GM21381 (cell line): ENCODE measurements at regions not wholly inside any gene's neighbourhood (a gene's known extent, or its start where the extent isn't known, plus 50 kb on each side); places are given as distances from the start of the nearest gene placed in this dataset.

Experiments used
- ATAC-seq: cut with Tn5 transposase; IDR thresholded peaks from one replicate; pipeline ENCODE4 v1.9.1; 2021; ENCODE audit warnings: mild to moderate bottlenecking, moderate library complexity; ENCODE audit not compliant: unreplicated experiment

- ATAC-seq = no peak
Measured at GRCh38 chr14:58780185-58780584, 142.4 kb downstream of the DACT1 start.

- no peak for ATAC-seq
Measured at GRCh38 chr14:58780605-58781004, 142.8 kb downstream of the DACT1 start.

GRCh38 chr14:58782011-58782410, 144.2 kb downstream of the DACT1 start:
- ATAC-seq = no peak

GRCh38 chr14:58783792-58784511, 146.2 kb downstream of the DACT1 start:
- ATAC-seq = no peak

- no peak for ATAC-seq
Measured at GRCh38 chr14:58784931-58785330, 147.2 kb downstream of the DACT1 start.

- ATAC-seq = no peak
Measured at GRCh38 chr14:58785701-58786100, 147.9 kb downstream of the DACT1 start.

- ATAC-seq = no peak
Measured at GRCh38 chr14:58787592-58787991, 149.8 kb downstream of the DACT1 start.

- no peak for ATAC-seq
Measured at GRCh38 chr14:58788655-58789503, 151.1 kb downstream of the DACT1 start.

- ATAC-seq = no peak
Measured at GRCh38 chr14:58789736-58790135, 152.0 kb downstream of the DACT1 start.

- no peak for ATAC-seq
Measured at GRCh38 chr14:58792416-58792815, 154.7 kb downstream of the DACT1 start.

- no peak for ATAC-seq
Measured at GRCh38 chr14:58793131-58793740, 155.5 kb downstream of the DACT1 start.

GRCh38 chr14:58794993-58795762, 157.4 kb downstream of the DACT1 start:
- ATAC-seq = no peak

- ATAC-seq = no peak
Measured at GRCh38 chr14:58796242-58797009, 158.7 kb downstream of the DACT1 start.

GRCh38 chr14:58797010-58797429, 159.3 kb downstream of the DACT1 start:
- peak; percentile 78 for ATAC-seq

- ATAC-seq = no peak
Measured at GRCh38 chr14:58798173-58798572, 160.4 kb downstream of the DACT1 start.

GRCh38 chr14:58801086-58801485, 163.3 kb downstream of the DACT1 start:
- ATAC-seq = no peak

GRCh38 chr14:58805057-58805456, 167.3 kb downstream of the DACT1 start:
- ATAC-seq = no peak

GRCh38 chr14:58805605-58806409, 168.0 kb downstream of the DACT1 start:
- ATAC-seq = no peak

GRCh38 chr14:58807191-58807590, 169.4 kb downstream of the DACT1 start:
- ATAC-seq = no peak
